SJSA1 (cell line): ENCODE measurements at regions not wholly inside any gene's neighbourhood (a gene's known extent, or its start where the extent isn't known, plus 50 kb on each side); places are given as distances from the start of the nearest gene placed in this dataset.
A peak's percentile ranks its signal among the peaks of the same experiment; 100 is the strongest.
"Not testable (repeated sequence)": the region's sequence is repeated elsewhere in the genome, so short reads cannot be mapped to it uniquely, and the experiment has no call there.

Experiments used
- DNase-seq, 2 experiments: peaks; one replicate each; pipeline ENCODE4 v3.0.0-alpha.2; 2015 to 2020; ENCODE audit warnings: low spot score in 2 of 2, low read depth in 1 of 2
- H3K27ac ChIP-seq: fragments of 250-450 bp; sonication (Bioruptor Pico); 2 replicates; pipeline ENCODE4 v1.5.1; 2020; ENCODE audit warnings: mild to moderate bottlenecking, moderate library complexity
- H3K27me3 ChIP-seq: fragments of 250-450 bp; sonication (Bioruptor Pico); replicated peaks from 2 replicates; pipeline ENCODE4 v1.5.1; 2020; ENCODE audit warnings: mild to moderate bottlenecking, moderate library complexity
- H3K36me3 ChIP-seq: fragments of 250-450 bp; sonication (Bioruptor Pico); 2 replicates; pipeline ENCODE4 v1.5.1; 2020; ENCODE audit warnings: mild to moderate bottlenecking
- H3K4me1 ChIP-seq: fragments of 250-450 bp; sonication (Bioruptor Pico); replicated peaks from 2 replicates; pipeline ENCODE4 v1.6.1; 2021; ENCODE audit warnings: mild to moderate bottlenecking
- H3K4me3 ChIP-seq: fragments of 250-450 bp; sonication (Bioruptor Pico); 2 replicates; pipeline ENCODE4 v1.5.1; 2020; ENCODE audit warnings: mild to moderate bottlenecking
- H3K9me3 ChIP-seq: fragments of 250-450 bp; sonication (Bioruptor Pico); replicated peaks from 2 replicates; pipeline ENCODE4 v1.5.1; 2020; ENCODE audit warnings: mild to moderate bottlenecking

GRCh38 chr16:72468582-72468981 is 296.6 kb upstream of the PMFBP1 start:
- Histone ChIP-seq H3K36me3 (no peaks in the 10 kb centered on the region), H3K27me3 (no peaks in the 10 kb centered on the region), H3K27ac (no peak overlapping the region), H3K4me3 (no peak overlapping the region), H3K9me3 (no peaks in the 10 kb centered on the region), H3K4me1 (peaks cover 3% of the 10 kb centered on the region; the same call in 1 of the 2 replicates)
- no peak for DNase-seq

GRCh38 chr16:72467157-72467759 is 295.3 kb upstream of the PMFBP1 start:
- Histone ChIP-seq H3K9me3 (no peaks in the 10 kb centered on the region), H3K27ac (no peak overlapping the region), H3K4me1 (no peaks in the 10 kb centered on the region; the same call in 1 of the 2 replicates), H3K4me3 (no peak overlapping the region), H3K36me3 (no peaks in the 10 kb centered on the region), H3K27me3 (no peaks in the 10 kb centered on the region)
- DNase-seq, result peak in 1 of 2 experiments; percentile 47

- Histone ChIP-seq H3K4me3 (no peak overlapping the region), H3K27ac (no peak overlapping the region), H3K27me3 (no peaks in the 10 kb centered on the region), H3K9me3 (no peaks in the 10 kb centered on the region), H3K36me3 (no peaks in the 10 kb centered on the region), H3K4me1 (no peaks in the 10 kb centered on the region; the same call in 1 of the 2 replicates)
- DNase-seq, result no peak
Measured at GRCh38 chr16:72464597-72465368, 292.8 kb upstream of the PMFBP1 start.

- no peaks in the 10 kb centered on the region for H3K27me3 ChIP-seq
- no peak overlapping the region for H3K27ac ChIP-seq
- DNase-seq, result no peak
- no peak overlapping the region for H3K4me3 ChIP-seq
- no peaks in the 10 kb centered on the region for H3K36me3 ChIP-seq
- no peaks in the 10 kb centered on the region for H3K9me3 ChIP-seq
- no peaks in the 10 kb centered on the region; the same call in 1 of the 2 replicates for H3K4me1 ChIP-seq
Measured at GRCh38 chr16:72464052-72464451, 292.1 kb upstream of the PMFBP1 start.

- no peaks in the 10 kb centered on the region for H3K27me3 ChIP-seq
- no peak overlapping the region for H3K4me3 ChIP-seq
- H3K9me3 ChIP-seq, result no peaks in the 10 kb centered on the region
- H3K4me1 ChIP-seq, result no peaks in the 10 kb centered on the region
- DNase-seq, result no peak
- no peaks in the 10 kb centered on the region for H3K36me3 ChIP-seq
- no peak overlapping the region for H3K27ac ChIP-seq
Measured at GRCh38 chr16:72458035-72458434, 286.1 kb upstream of the PMFBP1 start.

- no peak for DNase-seq
- Histone ChIP-seq H3K36me3 (no peaks in the 10 kb centered on the region), H3K27me3 (no peaks in the 10 kb centered on the region), H3K9me3 (no peaks in the 10 kb centered on the region), H3K4me3 (no peak overlapping the region), H3K27ac (no peak overlapping the region), H3K4me1 (no peaks in the 10 kb centered on the region)
Measured at GRCh38 chr16:72457243-72457940, 285.4 kb upstream of the PMFBP1 start.

- no peaks in the 10 kb centered on the region for H3K4me1 ChIP-seq
- H3K27ac ChIP-seq, result no peak overlapping the region
- no peak overlapping the region for H3K4me3 ChIP-seq
- no peaks in the 10 kb centered on the region for H3K9me3 ChIP-seq
- H3K27me3 ChIP-seq, result no peaks in the 10 kb centered on the region
- H3K36me3 ChIP-seq, result no peaks in the 10 kb centered on the region
- no peak for DNase-seq
Measured at GRCh38 chr16:72455743-72456659, 284.0 kb upstream of the PMFBP1 start.

- H3K4me1 ChIP-seq, H3K9me3 ChIP-seq, DNase-seq: not testable (repeated sequence)
Measured at GRCh38 chr16:72453856-72454255, 281.9 kb upstream of the PMFBP1 start.

GRCh38 chr16:72444696-72445095 is 272.7 kb upstream of the PMFBP1 start:
- no peaks in the 10 kb centered on the region for H3K27me3 ChIP-seq
- H3K4me1 ChIP-seq, result no peaks in the 10 kb centered on the region
- no peak for DNase-seq
- H3K36me3 ChIP-seq, result no peaks in the 10 kb centered on the region
- H3K9me3 ChIP-seq, result peaks cover 8% of the 10 kb centered on the region; the same call in 1 of the 2 replicates
- no peak overlapping the region for H3K4me3 ChIP-seq
- H3K27ac ChIP-seq, result no peak overlapping the region

More at GRCh38 chr16:72453856-72454255, 281.9 kb upstream of the PMFBP1 start:
- H3K36me3 ChIP-seq, H3K27me3 ChIP-seq, H3K27ac ChIP-seq, H3K4me3 ChIP-seq: not testable (repeated sequence)

- no peak for DNase-seq
- Histone ChIP-seq H3K9me3 (peaks cover 8% of the 10 kb centered on the region; the same call in 1 of the 2 replicates), H3K4me1 (no peaks in the 10 kb centered on the region), H3K36me3 (no peaks in the 10 kb centered on the region), H3K4me3 (no peak overlapping the region), H3K27me3 (no peaks in the 10 kb centered on the region), H3K27ac (no peak overlapping the region)
Measured at GRCh38 chr16:72443809-72444208, 271.9 kb upstream of the PMFBP1 start.

GRCh38 chr16:72442385-72443158 is 270.6 kb upstream of the PMFBP1 start:
- Histone ChIP-seq H3K27me3 (no peaks in the 10 kb centered on the region), H3K36me3 (no peaks in the 10 kb centered on the region), H3K4me3 (no peak overlapping the region), H3K4me1 (no peaks in the 10 kb centered on the region), H3K9me3 (peaks cover 8% of the 10 kb centered on the region; the same call in 1 of the 2 replicates), H3K27ac (no peak overlapping the region)
- no peak for DNase-seq

- H3K9me3 ChIP-seq, result peaks cover 20% of the 10 kb centered on the region
- H3K36me3 ChIP-seq, result no peaks in the 10 kb centered on the region
- no peaks in the 10 kb centered on the region for H3K27me3 ChIP-seq
- no peaks in the 10 kb centered on the region for H3K4me1 ChIP-seq
- no peak for DNase-seq
- H3K27ac ChIP-seq, result no peak overlapping the region
- no peak overlapping the region for H3K4me3 ChIP-seq
Measured at GRCh38 chr16:72437891-72438290, 265.9 kb upstream of the PMFBP1 start.

GRCh38 chr16:72434159-72434558 is 262.2 kb upstream of the PMFBP1 start:
- DNase-seq, result peak in 1 of 2 experiments; percentile 11
- Histone ChIP-seq H3K27me3 (no peaks in the 10 kb centered on the region), H3K9me3 (peaks cover 11% of the 10 kb centered on the region; the same call in 1 of the 2 replicates), H3K4me3 (no peak overlapping the region), H3K4me1 (no peaks in the 10 kb centered on the region), H3K36me3 (no peaks in the 10 kb centered on the region), H3K27ac (no peak overlapping the region)
